ENCODE measurements at regions not wholly inside any gene's neighbourhood (a gene's known extent, or its start where the extent isn't known, plus 50 kb on each side); places are given as distances from the start of the nearest gene placed in this dataset.
"Not testable (repeated sequence)": the region's sequence is repeated elsewhere in the genome, so short reads cannot be mapped to it uniquely, and the experiment has no call there.

DNA sequence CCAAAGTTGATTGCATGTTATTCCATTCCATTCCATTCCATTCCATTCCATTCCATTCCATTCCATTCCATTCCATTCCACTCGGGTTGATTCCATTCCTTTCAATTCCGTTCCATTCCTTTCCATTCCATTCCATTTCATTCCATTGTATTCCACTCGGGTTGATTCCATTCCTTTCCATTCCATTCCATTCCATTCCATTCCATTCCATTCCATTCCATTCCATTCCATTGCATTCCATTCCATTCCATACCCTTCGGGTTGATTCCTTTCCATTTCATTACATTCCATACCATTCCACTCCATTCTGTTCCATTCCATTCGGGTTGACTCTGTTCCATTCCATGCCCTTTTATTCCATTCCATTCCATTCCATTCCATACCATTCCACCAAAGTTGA, 140.8 kb downstream of the CWH43 start:
- WGBS (ENCODE audit: low lambda C conversion rate), result 0% methylated on average over 1 of the region's 5 CpGs
- H3K9me2 ChIP-seq; POLR2A ChIA-PET; H3K79me2 ChIP-seq (ENCODE audit: insufficient read depth); H3K27ac ChIP-seq (ENCODE audit: low read depth in 2 of 2, low read length in 1 of 2); H3K4me1 ChIP-seq (ENCODE audit: control insufficient read depth in 1 of 2, insufficient read depth in 2 of 2, low read depth in 1 of 2, low read length in 1 of 2); H3K36me3 ChIP-seq (replicated peaks in 1 of 2; ENCODE audit: control insufficient read depth in 1 of 2, insufficient read depth in 2 of 2, low read length in 1 of 2); CTCF ChIA-PET; H3K9me3 ChIP-seq; H3K4me3 ChIP-seq (ENCODE audit: low read depth in 2 of 2, low read length in 1 of 2); H3K27me3 ChIP-seq (ENCODE audit: insufficient read depth); H3F3A ChIP-seq (replicated peaks; ENCODE audit: insufficient read depth); H2AFZ ChIP-seq (ENCODE audit: low read depth); H4K20me1 ChIP-seq (ENCODE audit: insufficient read depth); H3K9ac ChIP-seq; DNase-seq; H3K4me2 ChIP-seq: not testable (repeated sequence)

DNA sequence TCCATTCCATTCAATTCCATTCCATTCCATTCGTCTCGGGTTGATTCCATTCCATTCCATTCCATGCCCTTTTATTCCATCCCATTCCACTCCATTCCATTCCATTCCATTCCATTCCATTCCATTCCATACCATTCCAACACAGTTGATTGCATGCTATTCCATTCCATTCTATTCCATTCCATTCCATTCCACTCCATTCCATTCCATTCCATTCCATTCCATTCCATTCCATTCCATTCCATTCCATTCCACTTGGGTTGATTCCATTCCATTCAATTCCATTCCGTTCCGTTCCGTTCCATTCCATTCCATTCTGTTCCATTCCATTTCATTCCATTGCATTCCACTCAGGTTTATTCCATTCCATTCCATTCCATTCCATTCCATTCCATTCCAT, 143.3 kb downstream of the CWH43 start:
- DNase-seq; H3K9me2 ChIP-seq; H3K27me3 ChIP-seq (ENCODE audit: insufficient read depth); H2AFZ ChIP-seq (ENCODE audit: low read depth); POLR2A ChIA-PET; H3K4me1 ChIP-seq (ENCODE audit: control insufficient read depth in 1 of 2, insufficient read depth in 2 of 2, low read depth in 1 of 2, low read length in 1 of 2); H3K36me3 ChIP-seq (replicated peaks in 1 of 2; ENCODE audit: control insufficient read depth in 1 of 2, insufficient read depth in 2 of 2, low read length in 1 of 2); H3K4me3 ChIP-seq (ENCODE audit: low read depth in 2 of 2, low read length in 1 of 2); H3F3A ChIP-seq (replicated peaks; ENCODE audit: insufficient read depth); H3K27ac ChIP-seq (ENCODE audit: low read depth in 2 of 2, low read length in 1 of 2); H3K79me2 ChIP-seq (ENCODE audit: insufficient read depth); H3K4me2 ChIP-seq; H4K20me1 ChIP-seq (ENCODE audit: insufficient read depth); CTCF ChIA-PET; H3K9me3 ChIP-seq; H3K9ac ChIP-seq: not testable (repeated sequence)
- no CpG with 5 or more reads among the region's 5 CpGs for WGBS (ENCODE audit: low lambda C conversion rate)

DNA sequence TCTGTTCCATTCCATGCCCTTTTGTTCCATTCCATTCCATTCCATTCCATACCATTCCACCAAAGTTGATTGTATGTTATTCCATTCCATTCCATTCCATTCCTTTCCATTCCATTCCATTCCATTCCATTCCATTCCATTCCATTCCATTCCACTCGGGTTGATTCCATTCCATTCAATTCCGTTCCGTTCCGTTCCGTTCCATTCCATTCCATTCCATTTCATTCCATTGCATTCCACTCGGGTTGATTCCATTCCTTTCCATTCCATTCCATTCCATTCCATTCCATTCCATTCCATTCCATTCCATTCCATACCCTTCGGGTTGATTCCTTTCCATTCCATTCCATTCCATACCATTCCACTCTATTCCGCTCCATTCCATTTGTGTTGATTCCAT, 143.8 kb downstream of the CWH43 start:
- WGBS (ENCODE audit: low lambda C conversion rate), result 3% methylated on average over 8 of the region's 8 CpGs

DNA sequence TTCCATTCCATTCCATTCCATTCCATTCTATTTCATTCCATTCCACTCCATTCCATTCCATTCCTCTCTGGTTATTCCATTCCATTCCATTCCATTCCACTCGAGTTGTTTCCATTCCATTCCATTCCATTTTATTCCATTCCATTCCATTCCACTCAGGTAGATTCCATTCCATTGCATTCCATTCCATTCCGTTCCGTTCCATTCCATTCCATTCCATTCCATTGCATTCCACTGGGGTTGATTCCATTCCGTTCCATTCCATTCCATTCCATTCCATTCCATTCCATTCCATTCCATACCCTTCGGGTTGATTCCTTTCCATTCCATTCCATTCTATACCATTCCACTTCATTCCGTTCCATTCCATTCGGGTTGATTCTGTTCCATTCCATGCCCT, 144.6 kb downstream of the CWH43 start:
- H3K4me2 ChIP-seq; H3K4me3 ChIP-seq (ENCODE audit: low read depth in 2 of 2, low read length in 1 of 2); CTCF ChIA-PET; H3K79me2 ChIP-seq (ENCODE audit: insufficient read depth); H3F3A ChIP-seq (replicated peaks; ENCODE audit: insufficient read depth); DNase-seq; H2AFZ ChIP-seq (ENCODE audit: low read depth); H3K27me3 ChIP-seq (ENCODE audit: insufficient read depth); H3K36me3 ChIP-seq (replicated peaks in 1 of 2; ENCODE audit: control insufficient read depth in 1 of 2, insufficient read depth in 2 of 2, low read length in 1 of 2); POLR2A ChIA-PET; H3K27ac ChIP-seq (ENCODE audit: low read depth in 2 of 2, low read length in 1 of 2); H3K9me2 ChIP-seq; H3K9me3 ChIP-seq; H4K20me1 ChIP-seq (ENCODE audit: insufficient read depth); H3K4me1 ChIP-seq (ENCODE audit: control insufficient read depth in 1 of 2, insufficient read depth in 2 of 2, low read depth in 1 of 2, low read length in 1 of 2); H3K9ac ChIP-seq: not testable (repeated sequence)
- WGBS (ENCODE audit: low lambda C conversion rate), result under 1% methylated on average over 5 of the region's 7 CpGs

More for the DNA sequence above, 143.8 kb downstream of the CWH43 start:
- H3K9ac ChIP-seq; H4K20me1 ChIP-seq (ENCODE audit: insufficient read depth); H3K27ac ChIP-seq (ENCODE audit: low read depth in 2 of 2, low read length in 1 of 2); DNase-seq; H2AFZ ChIP-seq (ENCODE audit: low read depth); POLR2A ChIA-PET; H3K36me3 ChIP-seq (replicated peaks in 1 of 2; ENCODE audit: control insufficient read depth in 1 of 2, insufficient read depth in 2 of 2, low read length in 1 of 2); H3K27me3 ChIP-seq (ENCODE audit: insufficient read depth); H3F3A ChIP-seq (replicated peaks; ENCODE audit: insufficient read depth); H3K9me3 ChIP-seq; H3K4me1 ChIP-seq (ENCODE audit: control insufficient read depth in 1 of 2, insufficient read depth in 2 of 2, low read depth in 1 of 2, low read length in 1 of 2); H3K79me2 ChIP-seq (ENCODE audit: insufficient read depth); H3K4me2 ChIP-seq; H3K9me2 ChIP-seq; H3K4me3 ChIP-seq (ENCODE audit: low read depth in 2 of 2, low read length in 1 of 2); CTCF ChIA-PET: not testable (repeated sequence)

DNA sequence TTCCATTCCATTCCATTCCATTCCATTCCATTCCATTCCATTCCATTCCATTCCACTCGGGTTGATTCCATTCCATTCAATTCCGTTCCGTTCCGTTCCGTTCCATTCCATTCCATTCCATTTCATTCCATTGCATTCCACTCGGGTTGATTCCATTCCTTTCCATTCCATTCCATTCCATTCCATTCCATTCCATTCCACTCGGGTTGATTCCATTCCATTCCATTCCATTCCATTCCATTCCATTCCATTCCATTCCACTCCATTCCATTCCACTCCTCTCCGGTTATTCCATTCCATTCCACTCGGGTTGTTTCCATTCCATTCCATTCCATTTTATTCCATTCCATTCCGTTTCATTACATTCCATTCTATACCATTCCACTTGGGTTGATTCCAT, 151.0 kb downstream of the CWH43 start:
- H3K36me3 ChIP-seq (replicated peaks in 1 of 2; ENCODE audit: control insufficient read depth in 1 of 2, insufficient read depth in 2 of 2, low read length in 1 of 2); H3K9me2 ChIP-seq; H2AFZ ChIP-seq (ENCODE audit: low read depth); H3F3A ChIP-seq (replicated peaks; ENCODE audit: insufficient read depth); H3K9ac ChIP-seq; H3K4me2 ChIP-seq; H3K79me2 ChIP-seq (ENCODE audit: insufficient read depth); H3K27me3 ChIP-seq (ENCODE audit: insufficient read depth); H3K27ac ChIP-seq (ENCODE audit: low read depth in 2 of 2, low read length in 1 of 2); DNase-seq; H3K4me3 ChIP-seq (ENCODE audit: low read depth in 2 of 2, low read length in 1 of 2); CTCF ChIA-PET; H3K9me3 ChIP-seq; POLR2A ChIA-PET; H3K4me1 ChIP-seq (ENCODE audit: control insufficient read depth in 1 of 2, insufficient read depth in 2 of 2, low read depth in 1 of 2, low read length in 1 of 2); H4K20me1 ChIP-seq (ENCODE audit: insufficient read depth): not testable (repeated sequence)
- WGBS (ENCODE audit: low lambda C conversion rate), result 3% methylated on average over 9 of the region's 10 CpGs

DNA sequence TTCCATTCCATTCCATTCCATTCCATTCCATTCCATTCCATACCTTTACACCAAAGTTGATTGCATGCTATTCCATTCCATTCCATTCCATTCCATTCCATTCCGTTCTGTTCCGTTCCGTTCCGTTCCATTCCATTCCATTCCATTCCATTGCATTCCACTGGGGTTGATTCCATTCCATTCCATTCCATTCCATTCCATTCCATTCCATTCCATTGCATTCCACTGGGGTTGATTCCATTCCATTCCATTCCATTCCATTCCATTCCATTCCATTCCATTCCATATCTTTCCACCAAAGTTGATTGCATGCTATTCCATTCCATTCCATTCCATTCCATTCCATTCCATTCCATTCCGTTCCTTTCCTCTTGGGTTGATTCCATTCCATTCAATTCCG, 151.9 kb downstream of the CWH43 start:
- H3K36me3 ChIP-seq (replicated peaks in 1 of 2; ENCODE audit: control insufficient read depth in 1 of 2, insufficient read depth in 2 of 2, low read length in 1 of 2); H3K4me1 ChIP-seq (ENCODE audit: control insufficient read depth in 1 of 2, insufficient read depth in 2 of 2, low read depth in 1 of 2, low read length in 1 of 2); H3K4me2 ChIP-seq; H3K27ac ChIP-seq (ENCODE audit: low read depth in 2 of 2, low read length in 1 of 2); H3K9me3 ChIP-seq; H3F3A ChIP-seq (replicated peaks; ENCODE audit: insufficient read depth); H3K27me3 ChIP-seq (ENCODE audit: insufficient read depth); H2AFZ ChIP-seq (ENCODE audit: low read depth); H3K9ac ChIP-seq; H4K20me1 ChIP-seq (ENCODE audit: insufficient read depth); CTCF ChIA-PET; H3K9me2 ChIP-seq; H3K4me3 ChIP-seq (ENCODE audit: low read depth in 2 of 2, low read length in 1 of 2); POLR2A ChIA-PET; DNase-seq; H3K79me2 ChIP-seq (ENCODE audit: insufficient read depth): not testable (repeated sequence)
- 7% methylated on average over 6 of the region's 6 CpGs for WGBS (ENCODE audit: low lambda C conversion rate)

DNA sequence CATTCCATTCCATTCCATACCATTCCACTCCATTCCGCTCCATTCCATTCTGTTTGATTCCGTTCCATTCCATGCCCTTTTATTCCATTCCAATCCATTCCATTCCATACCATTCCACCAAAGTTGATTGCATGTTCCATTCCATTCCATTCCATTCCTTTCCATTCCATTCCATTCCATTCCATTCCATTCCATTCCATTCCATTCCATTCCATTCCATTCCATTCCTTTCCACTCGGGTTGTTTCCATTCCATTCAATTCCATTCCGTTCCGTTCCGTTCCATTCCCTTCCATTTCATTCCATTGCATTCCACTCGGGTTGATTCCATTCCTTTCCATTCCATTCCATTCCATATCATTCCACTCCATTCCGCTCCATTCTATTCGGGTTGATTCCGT, 152.7 kb downstream of the CWH43 start:
- H3K9ac ChIP-seq; H3F3A ChIP-seq (replicated peaks; ENCODE audit: insufficient read depth); H3K4me3 ChIP-seq (ENCODE audit: low read depth in 2 of 2, low read length in 1 of 2); DNase-seq; H3K4me1 ChIP-seq (ENCODE audit: control insufficient read depth in 1 of 2, insufficient read depth in 2 of 2, low read depth in 1 of 2, low read length in 1 of 2); CTCF ChIA-PET; H3K4me2 ChIP-seq; H3K79me2 ChIP-seq (ENCODE audit: insufficient read depth); H3K27me3 ChIP-seq (ENCODE audit: insufficient read depth); H3K9me3 ChIP-seq; H3K27ac ChIP-seq (ENCODE audit: low read depth in 2 of 2, low read length in 1 of 2); POLR2A ChIA-PET; H3K9me2 ChIP-seq; H4K20me1 ChIP-seq (ENCODE audit: insufficient read depth); H3K36me3 ChIP-seq (replicated peaks in 1 of 2; ENCODE audit: control insufficient read depth in 1 of 2, insufficient read depth in 2 of 2, low read length in 1 of 2); H2AFZ ChIP-seq (ENCODE audit: low read depth): not testable (repeated sequence)
- WGBS (ENCODE audit: low lambda C conversion rate), result under 1% methylated on average over 5 of the region's 10 CpGs

All from SK-N-SH (cell line).